ENCODE measurements at regions not wholly inside any gene's neighbourhood (a gene's known extent, or its start where the extent isn't known, plus 50 kb on each side); places are given as distances from the start of the nearest gene placed in this dataset.

DNA sequence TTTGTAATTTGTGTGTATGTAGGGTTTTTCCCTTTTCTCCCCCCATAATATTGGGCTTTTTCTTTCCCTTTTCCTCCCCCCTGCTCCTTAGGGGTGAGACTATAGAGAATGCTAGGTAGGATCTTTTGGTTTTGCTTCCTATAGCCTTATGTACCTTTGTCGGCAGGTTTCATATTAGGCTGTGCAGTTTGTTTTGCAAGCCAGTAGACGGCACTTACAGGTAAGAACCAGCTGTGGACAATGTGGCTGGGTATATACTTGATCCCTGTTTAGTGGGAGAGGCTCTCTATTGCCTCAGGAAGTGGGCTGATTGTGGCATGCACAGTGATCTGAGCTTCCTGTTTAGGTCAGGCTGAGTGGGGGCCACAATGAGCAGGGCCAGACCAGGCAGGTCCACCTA, 359.2 kb upstream of the OBI1 start:
- Histone ChIP-seq H3K4me1 (ENCODE audit: insufficient read depth, low read length, poor library complexity, severe bottlenecking) (no peaks in the 10 kb centered on the region), H2AFZ (ENCODE audit: low read length) (no peak overlapping the region), H3K27ac (ENCODE audit: low read depth, low read length, poor library complexity, severe bottlenecking) (no peak overlapping the region), H3K9me2 (ENCODE audit: insufficient read depth, low read length) (no peaks in the 10 kb centered on the region), H3K79me2 (ENCODE audit: insufficient read depth, low read depth, low read length) (no peaks in the 10 kb centered on the region), H3K36me3 (ENCODE audit: insufficient read depth, low read length) (no peaks in the 10 kb centered on the region), H3K9me3 (ENCODE audit: low read length) (0 out of 2 replicates have a peak, but pooled peaks cover 4% of the 10 kb centered on the region), H4K20me1 (ENCODE audit: insufficient read depth, low read length) (no peaks in the 10 kb centered on the region), H3K4me2 (ENCODE audit: low read length) (no peak overlapping the region), H3K4me3 (ENCODE audit: low read depth, low read length, poor library complexity, severe bottlenecking) (no peak overlapping the region)
- BruUV-seq (replicated peaks): no TSS peak
- intact Hi-C loops (cut with micrococcal nuclease; ENCODE audit: unreplicated experiment): no loop called here
- DNase-seq (ENCODE audit: low spot score): peak; percentile 3
- TF ChIP-seq EZH2phosphoT487 (IDR thresholded peaks at IDR 0.05; ENCODE audit: borderline replicate concordance, low read depth, low read length) (no peak), CTCF (conservative IDR thresholded peaks at IDR 0.05; ENCODE audit: low read length) (peak; percentile 41; the same call in 1 of the 2 replicates)
- POLR2A ChIA-PET: no interaction called here
- CTCF ChIA-PET (ENCODE audit: unreplicated experiment): no interaction called here

- no peak for DNase-seq (ENCODE audit: low spot score)
- Histone ChIP-seq H2AFZ (ENCODE audit: low read length) (no peak overlapping the region), H3K36me3 (ENCODE audit: insufficient read depth, low read length) (no peaks in the 10 kb centered on the region), H3K4me1 (ENCODE audit: insufficient read depth, low read length, poor library complexity, severe bottlenecking) (no peaks in the 10 kb centered on the region), H4K20me1 (ENCODE audit: insufficient read depth, low read length) (no peaks in the 10 kb centered on the region), H3K4me2 (ENCODE audit: low read length) (no peak overlapping the region), H3K79me2 (ENCODE audit: insufficient read depth, low read depth, low read length) (no peaks in the 10 kb centered on the region), H3K4me3 (ENCODE audit: low read depth, low read length, poor library complexity, severe bottlenecking) (no peak overlapping the region), H3K9me3 (ENCODE audit: low read length) (no peaks in the 10 kb centered on the region), H3K9me2 (ENCODE audit: insufficient read depth, low read length) (no peaks in the 10 kb centered on the region), H3K27ac (ENCODE audit: low read depth, low read length, poor library complexity, severe bottlenecking) (no peak overlapping the region)
- TF ChIP-seq EZH2phosphoT487 (IDR thresholded peaks at IDR 0.05; ENCODE audit: borderline replicate concordance, low read depth, low read length): no peak
- no peak for TF ChIP-seq CTCF (conservative IDR thresholded peaks at IDR 0.05; ENCODE audit: low read length)
- ChIA-PET POLR2A (no interaction called here), CTCF (ENCODE audit: unreplicated experiment) (no interaction called here)
- intact Hi-C loops (cut with micrococcal nuclease; ENCODE audit: unreplicated experiment): no loop called here
- no TSS peak for BruUV-seq (replicated peaks)
These were observed 352.2 kb upstream of the OBI1 start for GRCh38 chr13:79011179-79011578.

- no peak for TF ChIP-seq CTCF (conservative IDR thresholded peaks at IDR 0.05; ENCODE audit: low read length)
- TF ChIP-seq EZH2phosphoT487 (IDR thresholded peaks at IDR 0.05; ENCODE audit: borderline replicate concordance, low read depth, low read length): no peak
- Histone ChIP-seq H3K4me3 (ENCODE audit: low read depth, low read length, poor library complexity, severe bottlenecking) (no peak overlapping the region), H3K36me3 (ENCODE audit: insufficient read depth, low read length) (no peaks in the 10 kb centered on the region), H3K4me2 (ENCODE audit: low read length) (no peak overlapping the region), H3K79me2 (ENCODE audit: insufficient read depth, low read depth, low read length) (no peaks in the 10 kb centered on the region), H3K27ac (ENCODE audit: low read depth, low read length, poor library complexity, severe bottlenecking) (no peak overlapping the region), H3K9me2 (ENCODE audit: insufficient read depth, low read length) (no peaks in the 10 kb centered on the region), H3K4me1 (ENCODE audit: insufficient read depth, low read length, poor library complexity, severe bottlenecking) (no peaks in the 10 kb centered on the region), H4K20me1 (ENCODE audit: insufficient read depth, low read length) (no peaks in the 10 kb centered on the region), H2AFZ (ENCODE audit: low read length) (no peak overlapping the region), H3K9me3 (ENCODE audit: low read length) (no peaks in the 10 kb centered on the region)
- BruUV-seq (replicated peaks): no TSS peak
- POLR2A ChIA-PET: interaction anchor here (1.8 kb wide), 1 partner anchor 12 kb away, joined by 3 read pairs; no protein-coding TSS in a partner anchor
- no peak for DNase-seq (ENCODE audit: low spot score)
- CTCF ChIA-PET (ENCODE audit: unreplicated experiment): no interaction called here
- intact Hi-C loops (cut with micrococcal nuclease; ENCODE audit: unreplicated experiment): no loop called here
These were observed 345.3 kb upstream of the OBI1 start for GRCh38 chr13:79003989-79004898.

Measured in OCI-LY7 (cell line).